SIG-M5 treated with dmso at 0.1 percent for 504 hours (cell line): ENCODE measurements at regions not wholly inside any gene's neighbourhood (a gene's known extent, or its start where the extent isn't known, plus 50 kb on each side); places are given as distances from the start of the nearest gene placed in this dataset.
A peak's percentile ranks its signal among the peaks of the same experiment; 100 is the strongest.
"Not testable (repeated sequence)": the region's sequence is repeated elsewhere in the genome, so short reads cannot be mapped to it uniquely, and the experiment has no call there.

Experiments used
- DNase-seq: peaks from one replicate; lab custom pipeline; 2025; ENCODE audit not compliant: unreplicated experiment; lab: John Stamatoyannopoulos, UW

DNA sequence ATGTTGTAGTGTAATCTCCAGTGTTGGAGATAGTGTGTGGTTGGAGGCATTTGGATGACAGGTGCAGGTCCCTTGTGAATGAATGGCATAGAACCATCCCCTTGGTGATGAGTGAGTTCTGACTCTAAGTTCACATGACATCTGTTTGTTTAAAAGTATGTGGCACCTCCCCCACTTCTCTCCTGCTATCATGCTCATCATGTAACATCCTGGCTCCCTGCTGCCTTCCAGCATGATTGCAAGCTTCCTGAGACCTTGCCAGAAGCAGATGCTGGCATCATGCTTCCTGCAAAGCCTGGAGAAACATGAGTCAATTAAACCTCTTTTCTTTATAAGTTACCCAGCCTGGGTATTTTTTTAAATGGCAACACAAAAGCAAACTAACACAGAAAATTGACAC is 499.0 kb upstream of the SEMA3D start:
- no peak for DNase-seq

DNA sequence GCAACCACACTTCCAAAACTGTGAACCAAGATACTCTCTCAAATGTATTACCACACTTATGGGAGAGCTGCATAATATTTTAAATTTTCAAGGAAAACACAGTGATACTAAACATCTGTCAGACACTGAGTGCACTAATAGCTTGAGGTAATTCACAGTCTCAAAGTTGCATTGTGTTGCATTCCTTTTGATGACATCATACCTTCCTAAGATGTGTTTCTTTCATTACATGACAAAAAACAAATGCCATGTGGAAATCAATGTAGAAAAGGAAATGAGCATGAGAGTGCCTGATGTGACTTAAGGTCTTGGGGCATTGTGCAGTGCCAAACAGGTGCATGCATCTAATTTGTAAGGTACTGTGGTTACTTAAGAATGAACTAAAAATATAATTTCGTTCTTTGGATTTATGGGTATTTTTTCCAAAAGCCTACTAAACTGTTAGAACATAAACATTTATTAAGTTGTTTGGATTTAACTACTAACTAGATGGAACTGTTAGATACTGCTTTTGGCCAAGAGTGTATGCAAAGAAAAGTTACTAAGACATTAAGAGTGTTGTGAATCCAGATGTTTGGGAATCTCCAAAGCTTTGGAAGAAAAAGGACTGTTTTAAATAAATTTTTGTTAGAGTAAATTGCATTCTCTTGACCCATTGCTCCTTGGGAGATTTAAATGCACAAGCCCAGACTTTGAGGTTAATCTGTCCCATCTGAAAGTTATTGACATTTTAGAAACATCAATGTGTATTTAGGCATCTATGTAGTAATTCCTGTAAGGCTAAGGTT is 496.2 kb upstream of the SEMA3D start:
- no peak for DNase-seq

DNA sequence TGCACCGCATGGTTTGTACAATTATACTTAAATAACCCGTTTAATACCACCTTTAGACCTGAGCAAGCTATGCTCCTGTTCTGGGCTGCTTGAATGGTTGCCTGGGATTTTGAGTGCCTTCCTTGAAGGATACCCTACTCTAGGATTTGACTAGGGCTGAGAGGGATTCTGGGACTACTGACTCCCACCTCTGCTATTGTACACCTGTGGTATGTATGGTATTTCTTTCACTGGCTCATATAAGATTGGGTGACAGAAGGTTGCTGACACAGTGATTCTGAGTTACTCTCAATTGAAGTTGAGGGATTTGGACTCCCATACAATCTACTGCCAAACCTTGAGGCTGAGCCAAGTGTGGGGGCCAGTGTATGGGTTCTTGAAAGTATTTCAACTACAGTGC is 494.4 kb upstream of the SEMA3D start:
- DNase-seq = no peak

DNA sequence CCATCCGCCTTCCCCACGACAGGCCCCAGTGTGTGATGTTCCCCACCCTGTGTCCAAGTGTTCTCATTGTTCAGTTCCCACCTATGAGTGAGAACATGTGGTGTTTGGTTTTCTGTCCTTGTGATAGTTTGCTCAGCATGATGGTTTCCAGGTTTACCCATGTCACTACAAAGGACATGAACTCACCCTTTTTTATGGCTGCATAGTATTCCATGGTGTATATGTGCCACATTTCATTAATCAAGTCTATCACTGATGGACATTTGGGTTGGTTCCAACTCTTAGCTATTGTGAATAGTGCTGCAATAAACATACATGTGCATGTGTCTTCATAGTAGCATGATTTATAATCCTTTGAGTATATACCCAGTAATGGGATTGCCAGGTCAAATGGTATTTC is 488.2 kb upstream of the SEMA3D start:
- not testable (repeated sequence) for DNase-seq

DNA sequence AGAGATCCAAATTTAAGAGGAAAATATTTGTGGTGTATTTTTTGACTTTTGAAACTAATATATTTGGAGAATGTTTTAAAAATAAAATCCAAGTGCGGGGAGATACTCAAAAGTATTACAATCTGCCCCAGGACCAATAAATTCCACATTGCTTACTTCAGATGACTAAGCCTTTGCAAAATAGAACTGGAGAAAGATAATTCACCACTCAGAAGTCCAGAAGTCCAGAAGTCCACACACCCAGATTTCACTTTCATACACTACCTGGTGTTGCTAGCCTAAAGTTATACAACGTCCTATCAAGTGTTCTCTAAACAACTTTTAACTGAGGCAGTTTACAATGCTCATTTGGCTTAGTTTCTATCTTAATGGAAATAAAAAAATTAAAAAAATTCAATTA is 487.0 kb upstream of the SEMA3D start:
- DNase-seq = no peak

DNA sequence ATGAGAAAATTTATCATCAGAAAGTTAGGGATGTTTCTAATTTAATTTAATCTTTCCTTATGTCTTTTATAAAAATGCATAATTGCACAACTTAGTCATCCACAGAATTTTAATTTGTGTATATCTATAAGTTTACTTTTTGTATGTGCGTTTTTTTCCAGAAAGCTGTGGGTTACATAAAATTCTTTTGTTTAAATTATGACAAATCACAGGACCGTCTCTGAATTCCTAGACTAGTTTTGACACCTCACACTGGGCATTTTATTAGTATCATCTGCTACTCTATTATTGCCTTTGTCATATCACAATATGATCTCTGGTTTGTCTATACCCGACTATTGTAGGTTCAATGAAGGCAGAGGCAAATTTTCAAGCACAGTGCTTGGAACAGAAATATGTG is 482.4 kb upstream of the SEMA3D start:
- DNase-seq = no peak

DNA sequence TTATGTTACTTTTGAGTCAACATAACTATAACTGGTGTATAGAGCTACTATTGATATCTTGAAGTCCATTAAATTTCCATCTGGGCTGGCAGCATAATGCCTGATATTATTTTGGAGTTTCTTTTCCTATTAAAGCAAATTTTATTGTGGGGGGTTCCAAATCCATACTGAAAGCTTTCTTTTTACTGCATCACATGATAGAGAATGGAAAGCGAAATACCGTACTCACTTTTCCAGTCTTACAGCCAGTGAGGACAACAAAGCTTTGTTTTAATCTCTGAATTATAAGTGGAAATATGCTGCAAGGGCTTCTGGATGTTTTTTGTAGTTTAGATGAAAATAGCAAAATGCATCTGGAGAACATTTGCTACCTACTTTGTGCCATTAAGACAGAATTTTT is 477.5 kb upstream of the SEMA3D start:
- DNase-seq = no peak

DNA sequence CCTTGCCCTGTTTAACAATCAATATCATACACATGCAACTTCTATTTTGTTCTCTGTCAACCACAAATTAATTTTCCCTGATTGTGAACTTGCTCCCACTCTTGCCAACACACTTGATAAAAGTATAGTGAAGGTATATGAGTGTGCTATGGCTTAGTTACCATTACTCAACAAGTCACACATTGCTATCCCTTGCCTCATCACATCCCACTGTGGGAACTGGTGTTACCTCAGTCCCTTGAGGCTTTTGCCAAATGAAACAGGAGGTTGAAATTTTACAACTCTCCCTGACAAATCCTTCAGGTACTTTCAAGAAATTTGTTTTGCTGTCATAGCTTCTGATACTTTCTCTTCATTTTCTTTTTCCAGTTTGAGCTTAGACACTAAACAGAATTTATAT is 472.5 kb upstream of the SEMA3D start:
- no peak for DNase-seq

DNA sequence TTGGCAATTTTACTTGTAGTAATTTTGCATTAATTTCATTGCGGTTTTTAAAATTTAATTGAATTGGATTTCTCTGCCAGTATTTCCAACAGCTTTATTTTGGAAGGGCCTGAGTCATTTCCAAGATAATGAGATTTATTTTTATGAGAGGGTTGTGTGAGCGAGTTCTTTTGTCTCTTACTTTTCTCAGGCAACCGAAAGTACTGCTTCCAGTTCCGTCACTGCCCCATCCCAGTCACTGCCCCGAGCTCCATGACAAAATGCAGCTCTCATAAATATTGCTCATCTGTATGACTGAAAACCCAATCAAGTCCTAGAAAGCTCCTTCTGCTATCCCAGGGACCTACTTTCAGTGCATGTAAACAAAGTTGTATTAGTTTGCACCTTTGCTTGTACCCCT is 468.4 kb upstream of the SEMA3D start:
- no peak for DNase-seq

DNA sequence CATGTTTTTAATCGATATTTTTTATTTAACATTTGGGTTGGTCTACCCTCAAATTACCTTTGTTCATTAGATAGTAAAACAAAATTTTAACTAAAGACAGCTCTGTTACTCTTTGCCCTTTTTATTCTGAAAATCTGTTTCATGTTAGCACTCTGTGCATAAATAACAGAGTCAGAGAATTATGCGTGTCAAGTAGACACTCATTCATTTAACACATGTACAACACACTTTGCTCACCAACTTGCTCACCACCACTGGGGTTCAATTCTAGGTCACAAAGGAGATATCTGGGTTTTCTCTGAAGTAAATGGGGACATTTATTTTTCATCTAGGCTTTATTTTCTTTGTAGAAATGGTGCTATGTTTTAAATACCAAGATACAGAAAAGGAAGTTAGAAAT is 457.4 kb upstream of the SEMA3D start:
- DNase-seq = no peak

DNA sequence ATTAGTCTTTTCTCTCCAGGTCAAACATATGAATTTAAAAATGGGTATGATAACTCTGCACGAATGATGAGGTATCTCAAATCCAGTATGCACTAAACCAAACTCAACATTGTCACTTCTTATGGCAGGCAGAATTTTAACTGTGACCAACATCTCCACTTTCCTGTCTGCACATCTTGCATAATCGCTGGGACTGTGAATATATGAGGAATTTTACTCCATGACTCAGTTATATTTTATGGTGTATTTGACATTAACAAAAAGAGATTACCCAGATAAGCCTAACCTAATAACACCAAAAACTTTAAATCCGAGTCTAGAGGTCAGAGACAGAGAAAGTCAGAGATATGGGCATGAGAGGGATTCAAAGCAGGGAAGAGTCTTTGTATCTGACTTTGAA is 454.5 kb upstream of the SEMA3D start:
- DNase-seq = no peak

DNA sequence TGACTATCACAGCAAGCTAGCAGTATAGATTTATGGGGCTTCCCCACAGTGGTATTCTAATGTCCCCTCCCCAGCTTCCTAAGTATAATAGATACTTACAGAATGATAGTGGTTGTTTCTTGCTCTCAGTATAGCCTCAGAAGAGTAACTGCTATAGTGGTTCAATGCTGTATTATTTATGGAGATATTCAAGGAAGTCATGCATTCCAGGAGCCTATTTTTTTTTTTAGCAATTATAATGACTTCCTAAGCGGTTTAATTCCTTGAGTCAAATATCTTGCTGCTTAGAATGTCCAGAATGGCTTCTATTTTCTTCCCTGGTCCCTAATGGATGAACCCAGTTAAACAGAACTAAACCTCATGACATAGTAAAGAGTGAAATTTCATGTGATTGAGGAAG is 451.5 kb upstream of the SEMA3D start:
- no peak for DNase-seq

DNA sequence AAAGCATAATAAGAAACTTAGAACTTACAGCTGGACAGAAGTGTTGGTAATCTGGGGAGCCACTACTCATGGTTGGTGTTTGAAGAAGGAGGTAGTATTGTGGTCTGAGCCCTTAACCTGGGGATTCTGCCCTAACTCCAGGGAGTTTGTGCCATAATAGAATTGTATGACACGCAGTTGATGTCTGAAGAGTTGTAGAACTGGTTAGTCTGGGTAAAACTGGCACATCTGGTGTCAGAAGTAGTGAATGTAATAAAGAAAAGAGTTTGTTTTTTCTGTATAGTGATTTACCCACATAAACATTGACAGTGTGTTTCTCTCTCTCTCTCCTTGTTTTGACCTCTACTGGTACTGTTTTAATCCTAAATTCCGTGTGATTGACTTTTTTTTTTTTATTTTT is 448.1 kb upstream of the SEMA3D start:
- no peak for DNase-seq

DNA sequence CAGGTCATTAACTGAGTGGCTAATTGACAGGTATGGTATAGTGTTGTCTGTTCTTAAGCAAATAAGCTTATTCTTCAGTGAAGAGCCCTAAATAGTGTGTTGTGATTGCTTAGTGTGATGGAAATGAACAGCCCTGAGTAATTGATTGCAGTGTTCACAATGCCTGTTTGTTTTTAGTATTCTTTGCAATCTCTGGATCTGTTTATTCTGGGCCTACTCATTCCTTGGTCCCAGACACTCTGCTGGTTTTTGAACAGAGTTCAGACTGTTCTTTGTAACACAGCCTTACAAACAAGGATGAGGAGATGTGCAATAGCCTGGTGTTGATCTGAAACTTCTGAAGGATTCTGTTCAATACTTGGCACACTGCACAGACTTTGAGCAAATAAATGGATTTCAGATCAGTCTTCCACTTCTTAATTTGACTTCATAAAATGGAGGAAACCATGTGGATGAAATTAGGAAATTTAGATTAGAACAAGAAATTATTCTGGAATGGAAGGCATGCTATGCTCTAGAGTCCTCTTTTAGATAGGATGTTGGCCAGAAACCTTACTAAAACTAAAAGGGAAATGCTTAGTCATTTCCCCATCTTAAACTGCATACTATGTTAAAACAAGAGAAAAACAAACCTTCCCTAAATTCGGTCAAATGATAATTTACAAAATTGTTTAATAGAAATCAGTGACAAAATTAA is 444.2 kb upstream of the SEMA3D start:
- DNase-seq = no peak

DNA sequence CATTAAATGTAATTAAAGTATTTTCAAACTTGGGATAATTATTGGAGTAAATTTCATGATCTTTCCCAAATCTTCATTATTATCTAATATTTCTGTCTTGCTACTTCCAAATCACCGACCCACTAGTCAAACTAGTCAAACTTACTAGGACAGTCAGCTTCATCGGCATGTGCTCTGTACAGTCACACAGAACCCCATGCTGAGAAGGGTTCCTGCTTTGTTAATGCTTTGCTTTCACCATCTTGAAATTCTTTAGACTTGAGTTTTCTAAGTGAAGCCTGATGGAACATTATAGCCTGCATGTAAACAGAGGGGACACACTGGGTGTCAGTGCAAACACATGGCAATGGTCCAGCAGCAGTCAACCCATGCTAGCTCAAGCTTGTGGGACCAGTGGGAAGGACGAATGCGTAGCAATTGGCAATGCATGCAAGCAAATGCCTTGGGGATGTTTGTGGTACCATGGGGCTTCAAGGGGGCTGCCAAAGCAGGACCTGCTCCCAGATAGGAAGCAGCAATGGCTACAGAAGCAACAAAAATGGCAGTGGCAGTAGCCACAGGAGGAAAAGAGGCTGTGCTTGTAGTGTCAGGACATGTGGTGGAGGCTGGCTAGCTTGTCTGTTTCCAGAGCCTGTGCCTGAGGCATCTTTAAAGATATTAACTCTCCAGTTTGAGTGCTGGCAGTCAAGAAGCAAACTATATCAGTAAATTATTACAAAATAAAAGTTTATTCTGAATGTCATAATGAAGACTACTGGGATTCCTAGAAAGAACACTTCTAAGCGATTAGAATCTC is 441.1 kb upstream of the SEMA3D start:
- DNase-seq = no peak

DNA sequence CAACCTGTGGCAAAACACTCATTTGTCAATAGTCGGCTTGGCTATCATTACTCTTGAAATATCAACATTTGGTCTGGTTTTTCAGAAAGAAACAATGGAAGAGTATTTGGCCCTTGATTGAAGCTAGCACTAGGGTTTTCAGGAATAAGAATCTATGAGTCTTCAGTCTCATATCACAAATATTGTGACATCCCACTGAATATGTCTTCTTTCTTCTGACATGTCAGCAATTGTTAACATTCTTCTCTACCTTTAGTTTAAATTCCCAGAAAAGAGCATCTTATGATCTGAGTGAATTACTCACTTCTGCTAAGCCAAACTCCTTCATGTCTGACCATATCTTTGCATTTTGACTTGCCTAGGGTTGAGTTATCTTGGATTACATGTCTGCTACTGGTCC is 435.2 kb upstream of the SEMA3D start:
- DNase-seq = no peak

DNA sequence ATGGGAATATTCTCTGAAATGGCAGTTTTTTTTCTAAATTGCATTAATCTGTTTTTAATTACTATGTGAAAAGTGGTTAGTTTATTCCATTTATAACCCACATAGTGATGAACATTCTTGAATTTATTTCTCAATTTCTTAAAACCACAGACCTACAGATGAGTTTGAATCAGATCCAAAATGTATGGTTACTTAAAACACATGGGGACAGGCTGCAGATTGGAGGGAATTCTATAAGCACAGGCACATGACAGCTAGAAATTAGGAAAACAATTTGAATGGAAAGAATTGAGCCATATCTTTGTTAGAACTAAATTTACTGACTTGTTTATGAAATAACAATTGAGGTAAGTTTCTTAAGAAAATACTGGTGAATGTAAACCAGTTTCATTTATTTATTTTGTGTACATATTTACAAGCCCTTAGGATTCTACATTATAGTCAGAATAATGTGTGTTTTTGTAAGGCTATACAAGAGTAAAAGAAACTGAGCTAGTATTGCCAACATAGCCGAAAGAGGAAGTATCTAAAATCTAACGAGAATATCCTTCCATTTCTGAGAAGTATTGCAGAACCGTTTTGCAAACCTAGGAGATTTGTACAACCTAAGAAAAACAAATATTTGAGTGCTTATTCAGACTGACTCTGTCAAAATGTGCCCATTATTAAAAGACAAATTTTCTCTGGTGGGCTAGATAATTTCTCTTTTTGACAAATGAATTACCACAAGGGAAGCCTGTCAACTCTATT is 434.3 kb upstream of the SEMA3D start:
- peak; percentile 81 for DNase-seq

DNA sequence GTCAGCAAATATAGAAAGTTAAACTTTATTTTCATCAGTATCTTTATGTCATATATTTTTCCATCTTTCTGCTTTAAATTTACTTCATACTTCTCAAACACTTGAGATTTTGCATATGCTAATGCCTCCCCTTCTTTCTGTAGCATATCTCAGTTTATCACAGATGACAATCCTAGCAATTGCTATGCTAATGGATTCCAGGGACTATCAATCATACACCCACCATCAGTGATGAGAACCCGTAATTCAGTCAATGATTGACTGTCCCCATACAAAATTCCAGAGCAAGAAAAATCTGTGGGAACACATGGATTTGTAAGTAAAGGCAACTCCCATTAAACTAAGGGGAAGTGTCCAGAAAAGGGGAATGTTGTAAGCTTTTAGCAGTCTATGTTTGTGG is 432.4 kb upstream of the SEMA3D start:
- no peak for DNase-seq

DNA sequence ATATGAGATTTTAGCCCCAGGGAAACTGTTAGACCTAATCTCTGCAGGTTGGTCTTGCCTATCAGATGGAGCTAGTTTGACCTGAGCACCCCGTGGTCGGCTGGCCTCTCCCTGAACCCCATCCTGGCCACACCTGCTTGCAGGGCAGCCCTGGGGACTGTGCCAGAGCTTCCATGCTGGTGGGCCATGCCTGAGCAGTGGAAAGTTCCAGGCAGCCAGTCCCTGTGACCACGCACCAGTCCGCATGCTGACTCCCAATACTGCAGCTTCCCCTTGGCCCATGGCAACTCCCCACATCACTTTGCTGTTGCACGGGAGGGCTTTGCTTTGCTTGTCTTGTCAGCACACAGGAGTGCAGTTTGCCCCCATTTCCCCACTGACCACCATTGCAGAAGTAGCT is 427.8 kb upstream of the SEMA3D start:
- DNase-seq = no peak

DNA sequence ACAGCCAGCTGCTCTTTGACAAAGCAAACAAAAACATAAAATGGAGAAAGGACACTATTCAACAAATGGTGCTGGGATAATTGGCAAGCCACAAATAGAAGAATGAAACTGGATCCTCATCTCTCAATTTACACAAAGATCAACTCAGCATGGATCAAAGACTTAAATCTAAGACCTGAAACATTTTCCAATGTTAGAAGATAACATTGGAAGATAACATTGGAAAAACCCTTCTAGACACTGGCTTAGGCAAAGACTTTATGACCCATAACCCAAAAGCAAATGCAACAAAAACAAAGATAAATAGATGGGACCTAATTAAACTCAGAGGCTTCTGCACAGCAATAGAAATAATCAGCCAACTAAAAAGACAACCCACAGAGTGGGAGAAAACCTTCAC is 425.7 kb upstream of the SEMA3D start:
- DNase-seq = no peak

DNA sequence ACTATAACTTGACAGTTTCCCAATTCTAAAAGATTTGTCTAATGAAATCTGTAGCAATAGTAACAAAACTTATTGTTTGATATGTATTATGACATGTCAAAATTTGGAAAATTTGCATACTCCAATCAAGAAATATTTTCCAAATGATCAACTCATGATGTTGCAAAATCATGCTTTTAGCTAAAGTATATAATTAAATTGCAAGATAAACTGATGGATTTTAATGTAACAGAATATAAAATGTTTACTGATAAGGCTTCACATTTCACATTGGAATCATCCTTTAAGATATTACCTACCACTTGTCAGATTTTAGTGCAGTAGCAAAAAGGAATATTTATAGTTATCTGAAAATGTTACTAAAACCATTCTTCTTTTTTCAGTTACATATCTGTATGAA is 421.9 kb upstream of the SEMA3D start:
- DNase-seq = no peak
